Loucy (cell line): ENCODE measurements at regions not wholly inside any gene's neighbourhood (a gene's known extent, or its start where the extent isn't known, plus 50 kb on each side); places are given as distances from the start of the nearest gene placed in this dataset.
A peak's percentile ranks its signal among the peaks of the same experiment; 100 is the strongest.

ENCODE experiments used
- H2AFZ ChIP-seq: fragments of 200-600 bp; sonication (generic); 2 replicates; pipeline ENCODE4 v1.6.0; 2016; ENCODE audit warnings: antibody characterized with exemption, mild to moderate bottlenecking, low read length, moderate library complexity
- H3F3A ChIP-seq: fragments of 200-600 bp; 2 replicates; pipeline ENCODE4 v1.6.0; 2016; ENCODE audit warnings: antibody characterized with exemption, low read depth, mild to moderate bottlenecking
- H3K27me3 ChIP-seq: fragments of 200-600 bp; sonication (generic); 2 replicates; pipeline ENCODE4 v1.6.1; 2014; ENCODE audit warnings: low read length, mild to moderate bottlenecking; ENCODE audit not compliant: insufficient read depth, poor library complexity, severe bottlenecking
- H3K36me3 ChIP-seq: fragments of 200-600 bp; sonication (generic); 2 replicates; pipeline ENCODE4 v1.6.1; 2016; ENCODE audit warnings: low read length; ENCODE audit not compliant: insufficient read depth
- H3K4me1 ChIP-seq: fragments of 200-600 bp; sonication (generic); 2 replicates; pipeline ENCODE4 v1.5.1; 2014; ENCODE audit warnings: low read length, mild to moderate bottlenecking; ENCODE audit not compliant: insufficient read depth, poor library complexity, severe bottlenecking
- H3K4me2 ChIP-seq: fragments of 200-600 bp; sonication (generic); 2 replicates; pipeline ENCODE4 v1.6.0; 2014; ENCODE audit warnings: antibody characterized with exemption, low read length, low read depth, mild to moderate bottlenecking; ENCODE audit not compliant: poor library complexity, severe bottlenecking
- H3K4me3 ChIP-seq: fragments of 200-600 bp; sonication (generic); 2 replicates; pipeline ENCODE4 v1.5.1; 2014; ENCODE audit warnings: low read length, mild to moderate bottlenecking, mixed read lengths; ENCODE audit not compliant: poor library complexity, severe bottlenecking
- H3K79me2 ChIP-seq: fragments of 200-600 bp; sonication (generic); 2 replicates; pipeline ENCODE4 v1.6.1; 2014; ENCODE audit warnings: low read length; ENCODE audit not compliant: insufficient read depth
- H3K9ac ChIP-seq: fragments of 200-600 bp; sonication (generic); 2 replicates; pipeline ENCODE4 v1.6.0; 2014; ENCODE audit warnings: mild to moderate bottlenecking, low read depth, low read length, moderate library complexity; ENCODE audit not compliant: poor library complexity, severe bottlenecking
- H3K9me2 ChIP-seq: fragments of 200-600 bp; sonication (generic); replicated peaks from 2 replicates; pipeline ENCODE4 v1.6.1; 2016; ENCODE audit warnings: low read depth, low read length, mixed read lengths
- H3K9me3 ChIP-seq: fragments of 200-600 bp; sonication (generic); 2 replicates; pipeline ENCODE4 v1.6.1; 2014; ENCODE audit warnings: mild to moderate bottlenecking, antibody characterized with exemption, low read length, low read depth; ENCODE audit not compliant: insufficient read depth
- H4K20me1 ChIP-seq: fragments of 200-600 bp; sonication (generic); 2 replicates; pipeline ENCODE4 v1.6.0; 2014; ENCODE audit warnings: antibody characterized with exemption, low read length, mild to moderate bottlenecking; ENCODE audit not compliant: insufficient read depth, poor library complexity, severe bottlenecking
- EZH2phosphoT487 ChIP-seq: fragments of 200-600 bp; IDR thresholded peaks from 2 replicates; pipeline ENCODE4 v1.6.1; 2018; ENCODE audit warnings: antibody characterized with exemption, mild to moderate bottlenecking, moderate library complexity, borderline replicate concordance
- TF ChIP-seq, protein P1 (sequence below): fragments of 200-600 bp; sonication (generic); conservative IDR thresholded peaks from 2 replicates; pipeline ENCODE4 v1.5.1; 2014; ENCODE audit warnings: mild to moderate bottlenecking, antibody characterized with exemption, low read length

DNA sequence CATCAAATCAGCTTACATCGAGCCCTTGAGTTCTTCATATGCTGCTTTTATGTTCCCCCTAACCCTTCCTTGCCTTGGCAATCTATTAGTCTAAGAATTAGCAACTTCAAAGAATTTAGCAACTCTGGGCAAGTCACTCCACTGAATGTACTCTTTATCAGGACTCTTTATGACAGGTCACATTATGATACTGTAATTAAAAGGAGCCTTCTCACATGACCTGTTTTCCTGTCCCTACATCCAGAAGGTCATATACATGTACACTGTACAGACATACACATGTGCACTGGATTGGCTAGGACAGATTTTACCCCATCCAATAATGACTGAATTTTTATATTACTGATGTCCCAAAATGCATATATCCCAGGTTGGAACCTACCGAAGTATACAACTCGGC is 463.1 kb downstream of the SHQ1 start:
- Histone ChIP-seq H2AFZ (no peak overlapping the region), H3K9me3 (no peaks in the 10 kb centered on the region), H3K4me2 (peak overlapping the region; percentile 41), H3K4me3 (no peak overlapping the region), H3K4me1 (peaks cover 73% of the 10 kb centered on the region), H3K27me3 (no peaks in the 10 kb centered on the region), H3K9ac (peak overlapping the region; percentile 6), H3K36me3 (peaks cover 3% of the 10 kb centered on the region; the same call in 1 of the 2 replicates), H3F3A (no peaks in the 10 kb centered on the region), H4K20me1 (peaks cover 99% of the 10 kb centered on the region), H3K79me2 (peaks cover 100% of the 10 kb centered on the region), H3K9me2 (no peaks in the 10 kb centered on the region)
- no peak for TF ChIP-seq EZH2phosphoT487
- TF ChIP-seq, protein P1, sequence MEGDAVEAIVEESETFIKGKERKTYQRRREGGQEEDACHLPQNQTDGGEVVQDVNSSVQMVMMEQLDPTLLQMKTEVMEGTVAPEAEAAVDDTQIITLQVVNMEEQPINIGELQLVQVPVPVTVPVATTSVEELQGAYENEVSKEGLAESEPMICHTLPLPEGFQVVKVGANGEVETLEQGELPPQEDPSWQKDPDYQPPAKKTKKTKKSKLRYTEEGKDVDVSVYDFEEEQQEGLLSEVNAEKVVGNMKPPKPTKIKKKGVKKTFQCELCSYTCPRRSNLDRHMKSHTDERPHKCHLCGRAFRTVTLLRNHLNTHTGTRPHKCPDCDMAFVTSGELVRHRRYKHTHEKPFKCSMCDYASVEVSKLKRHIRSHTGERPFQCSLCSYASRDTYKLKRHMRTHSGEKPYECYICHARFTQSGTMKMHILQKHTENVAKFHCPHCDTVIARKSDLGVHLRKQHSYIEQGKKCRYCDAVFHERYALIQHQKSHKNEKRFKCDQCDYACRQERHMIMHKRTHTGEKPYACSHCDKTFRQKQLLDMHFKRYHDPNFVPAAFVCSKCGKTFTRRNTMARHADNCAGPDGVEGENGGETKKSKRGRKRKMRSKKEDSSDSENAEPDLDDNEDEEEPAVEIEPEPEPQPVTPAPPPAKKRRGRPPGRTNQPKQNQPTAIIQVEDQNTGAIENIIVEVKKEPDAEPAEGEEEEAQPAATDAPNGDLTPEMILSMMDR: no peak

DNA sequence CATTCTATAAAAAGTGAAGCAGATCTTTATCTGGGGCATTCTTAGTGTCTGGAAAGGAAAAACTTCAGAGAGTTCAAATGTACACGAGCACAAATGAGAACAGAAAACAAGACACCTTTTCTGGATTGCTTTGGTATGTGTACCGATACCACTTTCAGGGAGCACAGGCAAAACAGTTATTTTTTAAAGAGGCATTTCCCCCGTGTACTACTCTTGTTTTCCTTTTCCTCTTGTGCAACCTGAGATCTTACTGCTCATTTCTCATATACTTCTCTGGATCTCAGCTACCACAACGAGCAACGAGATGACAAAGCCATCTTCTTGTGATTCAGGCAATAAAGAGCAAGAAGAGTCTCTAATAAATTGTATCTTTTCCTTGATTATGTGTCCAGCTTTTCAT is 463.6 kb downstream of the SHQ1 start:
- no peak overlapping the region for H2AFZ ChIP-seq
- H3F3A ChIP-seq: no peaks in the 10 kb centered on the region
- H4K20me1 ChIP-seq: peaks cover 99% of the 10 kb centered on the region
- no peaks in the 10 kb centered on the region for H3K27me3 ChIP-seq
- peaks cover 3% of the 10 kb centered on the region; the same call in 1 of the 2 replicates for H3K36me3 ChIP-seq
- H3K9ac ChIP-seq: peak overlapping the region; percentile 6
- H3K4me2 ChIP-seq: peak overlapping the region; percentile 41
- H3K4me3 ChIP-seq: no peak overlapping the region
- TF ChIP-seq, protein P1: no peak
- no peak for TF ChIP-seq EZH2phosphoT487
- peaks cover 79% of the 10 kb centered on the region for H3K4me1 ChIP-seq
- H3K79me2 ChIP-seq: peaks cover 100% of the 10 kb centered on the region
- no peaks in the 10 kb centered on the region for H3K9me2 ChIP-seq
- H3K9me3 ChIP-seq: no peaks in the 10 kb centered on the region

DNA sequence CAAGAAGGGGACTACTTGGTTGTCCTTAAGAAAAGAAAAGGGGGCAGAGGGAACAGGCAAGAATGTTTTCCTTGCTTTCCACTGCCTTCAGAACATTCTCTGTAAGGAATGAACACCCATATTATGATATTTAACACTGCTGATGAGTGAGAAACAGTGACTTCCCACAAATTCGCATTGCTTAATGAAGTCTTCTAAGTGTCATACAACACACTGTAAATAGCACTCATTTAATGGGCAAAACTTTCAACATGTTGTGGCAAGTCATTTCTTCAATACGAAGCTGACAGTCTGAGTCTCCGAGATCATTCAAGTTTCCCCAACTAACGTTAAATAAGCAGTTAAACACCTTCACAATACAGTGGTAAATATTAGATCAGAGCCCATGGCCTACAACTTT is 464.4 kb downstream of the SHQ1 start:
- Histone ChIP-seq H3K4me1 (peaks cover 86% of the 10 kb centered on the region), H4K20me1 (peaks cover 99% of the 10 kb centered on the region), H3K4me3 (no peak overlapping the region), H3K79me2 (peaks cover 100% of the 10 kb centered on the region), H3F3A (no peaks in the 10 kb centered on the region), H3K9ac (peak overlapping the region; percentile 6), H3K27me3 (no peaks in the 10 kb centered on the region), H3K9me3 (no peaks in the 10 kb centered on the region), H3K4me2 (no peak overlapping the region), H3K9me2 (no peaks in the 10 kb centered on the region), H2AFZ (no peak overlapping the region), H3K36me3 (peaks cover 7% of the 10 kb centered on the region; the same call in 1 of the 2 replicates)
- TF ChIP-seq EZH2phosphoT487: no peak
- TF ChIP-seq, protein P1: no peak
